Central memory CD4-positive, alpha-beta T cell (primary cell): ENCODE measurements at regions not wholly inside any gene's neighbourhood (a gene's known extent, or its start where the extent isn't known, plus 50 kb on each side); places are given as distances from the start of the nearest gene placed in this dataset.

Experiments
- DNase-seq: peaks from one replicate; pipeline ENCODE4 v3.0.0; 2022

DNA sequence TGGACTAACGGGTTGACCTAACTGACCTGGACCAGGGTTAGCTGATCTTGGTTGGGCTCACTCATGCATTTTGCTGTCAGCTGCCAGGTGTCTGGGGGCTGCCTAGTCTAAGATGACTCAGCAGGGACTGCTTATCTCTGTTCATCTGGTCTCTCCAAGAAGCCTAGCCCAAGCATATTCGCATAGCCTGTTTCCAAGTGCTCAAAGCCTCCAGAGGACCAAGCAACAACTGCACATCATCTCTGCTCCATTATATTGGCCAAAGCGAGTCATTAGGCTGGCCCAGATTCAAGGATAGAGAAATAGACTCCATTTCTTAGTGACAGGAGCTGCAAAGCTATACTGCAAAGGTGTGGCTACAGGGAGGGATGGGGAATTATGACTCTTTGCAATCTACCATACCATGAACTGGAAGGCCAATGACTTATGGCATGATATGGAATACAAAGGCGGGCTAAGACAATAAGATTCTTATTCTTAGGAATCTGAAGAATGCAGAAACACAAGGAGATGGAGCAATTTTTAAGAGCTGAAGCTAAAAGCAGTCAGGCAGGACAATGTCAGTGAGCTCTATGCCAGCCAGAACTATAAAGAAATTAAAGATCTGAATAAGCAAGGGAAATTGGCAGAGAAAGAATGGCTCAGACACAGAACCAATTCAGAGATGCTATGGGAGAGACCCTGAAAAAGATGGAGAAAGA, 194.6 kb upstream of the FSCB start:
- no peak for DNase-seq

DNA sequence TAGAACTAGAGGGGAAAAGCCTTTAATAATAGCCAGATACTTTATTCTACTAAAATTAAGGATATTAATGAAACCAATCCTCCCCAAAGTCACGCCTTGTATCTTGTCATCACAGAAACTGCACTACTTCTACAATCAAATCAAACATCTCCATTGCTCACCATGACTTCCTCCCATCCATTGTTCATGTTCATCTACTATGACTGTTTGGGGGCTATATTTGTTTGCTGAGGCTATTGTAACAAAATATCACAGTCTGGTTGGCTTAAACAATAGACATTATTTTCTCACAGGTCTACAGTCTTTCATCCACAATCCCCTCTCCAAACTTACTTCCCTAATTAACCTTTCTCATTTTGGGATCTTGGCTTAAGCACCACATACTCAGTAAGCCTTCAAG, 193.6 kb upstream of the FSCB start:
- DNase-seq: no peak

- DNase-seq: no peak
Measured at GRCh38 chr14:44700184-44700583, 193.1 kb upstream of the FSCB start.

DNA sequence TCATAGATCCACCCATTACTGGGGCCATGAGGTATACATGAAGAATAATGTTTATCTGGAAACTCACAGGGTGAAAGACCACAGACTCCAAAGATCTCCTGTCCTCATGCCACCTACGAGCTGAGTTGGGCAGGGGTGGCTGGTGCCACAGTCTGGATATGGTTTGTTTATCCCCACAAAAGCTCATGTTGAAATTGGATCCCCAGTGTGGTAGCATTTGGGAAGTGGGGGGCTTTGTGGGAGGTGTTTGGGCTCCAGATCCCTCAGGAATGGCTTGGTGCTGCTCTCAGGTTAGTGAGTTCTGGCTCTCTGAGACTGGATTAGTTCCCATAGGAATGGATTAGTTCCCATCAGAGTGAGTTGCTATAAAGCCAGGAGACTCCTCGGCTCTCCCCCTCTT, 192.3 kb upstream of the FSCB start:
- DNase-seq: no peak

- no peak for DNase-seq
Measured at GRCh38 chr14:44669496-44669895, 162.4 kb upstream of the FSCB start.

- no peak for DNase-seq
Measured at GRCh38 chr14:44663136-44663535, 156.1 kb upstream of the FSCB start.

GRCh38 chr14:44662250-44662891, 155.3 kb upstream of the FSCB start:
- DNase-seq: no peak

GRCh38 chr14:44658389-44658696, 151.3 kb upstream of the FSCB start:
- no peak for DNase-seq

- DNase-seq: no peak
Measured at GRCh38 chr14:44657696-44658388, 150.8 kb upstream of the FSCB start.

DNA sequence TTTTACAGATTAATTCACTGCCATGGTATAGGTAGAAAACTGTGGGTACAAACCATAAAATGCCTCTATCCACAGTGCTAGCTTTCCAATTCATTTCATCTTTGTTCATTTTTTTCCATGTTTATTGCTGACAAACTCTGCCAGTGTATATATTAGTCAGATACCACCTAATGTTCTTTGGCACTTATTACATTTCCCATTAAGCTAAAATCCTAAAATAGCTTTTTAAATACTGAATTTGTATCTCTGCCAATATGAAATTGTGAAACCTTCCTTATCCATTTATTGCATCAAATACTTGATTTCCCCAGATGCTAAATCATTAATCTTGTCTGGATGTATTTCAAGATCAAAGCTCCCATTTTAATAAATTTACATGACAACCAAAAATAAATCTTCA, 150.1 kb upstream of the FSCB start:
- no peak for DNase-seq

DNA sequence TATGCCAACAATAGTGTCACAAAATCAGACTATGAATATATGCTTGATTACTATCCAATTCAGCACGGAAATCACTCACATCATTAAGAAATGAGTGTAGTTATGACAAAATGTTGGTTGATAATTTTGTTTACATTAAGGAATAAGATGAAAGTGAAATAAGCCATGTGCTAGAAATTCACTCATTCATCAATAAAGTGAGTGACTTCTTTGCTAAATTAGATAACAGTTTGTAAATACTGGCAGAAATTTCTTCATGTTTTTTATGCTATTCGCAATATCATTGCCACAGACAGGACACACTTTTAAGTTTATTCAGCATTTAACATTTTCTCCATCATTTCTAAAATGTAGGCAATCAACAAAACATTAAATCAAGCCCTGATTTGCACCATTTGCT, 147.5 kb upstream of the FSCB start:
- no peak for DNase-seq

DNA sequence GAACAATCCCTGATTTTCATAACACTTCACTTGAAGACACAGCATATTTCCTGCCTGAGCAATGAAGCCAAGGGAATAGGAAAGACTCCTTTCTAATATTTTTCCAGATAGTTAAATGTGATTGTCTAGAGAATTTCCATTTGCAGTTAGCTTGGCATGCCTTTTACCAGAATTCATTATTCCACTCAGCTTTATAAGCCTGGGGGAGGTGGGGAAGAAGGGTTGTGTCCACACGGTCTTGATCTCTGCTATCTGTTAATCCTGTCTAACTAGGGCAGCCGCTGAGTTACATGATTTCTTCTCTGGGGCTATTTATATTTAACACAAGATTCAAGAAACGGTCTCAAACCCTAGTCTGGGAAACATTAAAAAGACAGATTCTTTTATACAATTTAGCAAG, 146.6 kb upstream of the FSCB start:
- no peak for DNase-seq

GRCh38 chr14:44652640-44653039, 145.6 kb upstream of the FSCB start:
- no peak for DNase-seq

DNA sequence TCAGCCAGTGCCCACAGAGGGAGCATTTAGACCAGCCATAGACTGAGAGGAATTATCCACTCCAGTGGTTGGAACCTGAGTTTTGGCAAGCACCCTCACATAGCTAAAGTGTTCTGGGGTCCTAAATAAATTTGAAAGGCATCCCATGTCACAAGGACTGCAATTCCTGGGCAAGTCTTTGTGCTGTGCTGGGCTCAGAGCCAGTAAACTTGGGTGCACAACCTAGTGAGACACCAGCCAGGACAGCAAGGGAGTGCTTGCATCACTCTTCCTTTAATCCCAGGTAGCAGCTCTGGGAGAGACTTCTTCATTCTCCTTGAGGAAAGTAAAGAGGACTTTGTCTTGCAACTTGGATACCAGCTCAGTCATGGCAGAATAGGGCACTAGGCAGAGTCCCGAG, 142.0 kb upstream of the FSCB start:
- DNase-seq: no peak

DNA sequence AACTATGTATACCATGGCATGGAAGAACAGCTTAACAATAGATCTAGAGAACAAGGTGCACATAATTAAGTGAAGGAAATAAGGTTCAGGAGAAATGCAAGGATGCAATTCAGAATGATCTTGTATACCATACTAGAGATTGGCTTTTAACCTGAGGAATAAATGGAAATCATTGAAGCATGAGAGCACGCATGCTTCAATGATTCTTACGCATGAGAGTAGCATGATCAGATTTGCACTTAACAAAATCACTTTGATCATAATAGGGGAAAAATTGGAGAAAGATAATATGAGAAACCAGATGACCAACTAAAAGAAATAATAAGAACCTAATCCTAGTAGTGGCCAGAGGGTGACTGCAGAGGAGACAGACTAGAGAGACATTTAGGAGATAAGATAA, 133.3 kb upstream of the FSCB start:
- DNase-seq: no peak

DNA sequence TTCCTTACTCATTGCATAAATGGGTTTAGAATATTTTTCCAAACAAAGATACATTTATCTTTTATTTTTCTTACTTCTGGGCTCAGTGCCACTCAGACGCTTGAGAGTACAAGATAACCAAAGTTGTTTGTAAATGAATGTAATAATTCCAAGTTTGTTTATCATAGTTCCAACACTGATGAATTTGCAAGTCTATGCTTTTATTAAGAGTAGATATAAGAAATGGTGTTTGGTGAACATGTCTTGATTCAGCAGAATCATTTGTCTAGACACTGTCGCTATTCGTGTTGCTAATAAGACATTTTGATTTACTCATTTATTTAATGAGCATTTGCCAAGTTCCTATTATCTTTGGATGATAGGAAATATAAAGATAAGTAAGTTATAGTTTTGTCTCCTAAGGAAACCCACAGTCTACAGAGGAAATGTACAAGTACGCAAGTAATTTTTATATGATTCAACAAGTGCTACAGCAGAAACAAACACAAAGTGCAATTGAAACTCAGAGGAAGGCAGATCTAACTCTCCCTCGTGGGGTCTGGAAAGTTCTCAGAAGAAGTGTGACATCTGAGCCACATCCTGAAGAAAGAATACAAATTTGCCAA, 132.8 kb upstream of the FSCB start:
- no peak for DNase-seq

DNA sequence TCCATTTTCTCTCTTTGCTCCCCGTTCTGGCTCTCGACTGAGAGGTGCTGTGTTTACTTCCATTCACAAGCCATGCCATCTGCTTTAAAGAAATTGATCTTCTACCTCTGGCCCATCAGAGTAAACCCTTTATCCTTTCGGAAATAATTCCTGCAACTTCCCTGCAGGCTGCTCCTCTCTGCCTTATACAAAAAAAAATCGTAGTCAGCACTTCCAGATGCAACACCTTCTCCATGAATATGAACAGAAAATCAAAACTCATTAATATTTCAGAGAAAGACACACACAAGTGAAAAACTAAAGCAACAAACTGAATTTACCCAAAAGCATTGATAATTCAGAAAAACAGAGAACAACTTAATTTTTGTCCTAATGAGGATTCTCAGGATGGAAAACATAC, 127.6 kb upstream of the FSCB start:
- DNase-seq: no peak

GRCh38 chr14:44626423-44626822, 119.3 kb upstream of the FSCB start:
- no peak for DNase-seq

DNA sequence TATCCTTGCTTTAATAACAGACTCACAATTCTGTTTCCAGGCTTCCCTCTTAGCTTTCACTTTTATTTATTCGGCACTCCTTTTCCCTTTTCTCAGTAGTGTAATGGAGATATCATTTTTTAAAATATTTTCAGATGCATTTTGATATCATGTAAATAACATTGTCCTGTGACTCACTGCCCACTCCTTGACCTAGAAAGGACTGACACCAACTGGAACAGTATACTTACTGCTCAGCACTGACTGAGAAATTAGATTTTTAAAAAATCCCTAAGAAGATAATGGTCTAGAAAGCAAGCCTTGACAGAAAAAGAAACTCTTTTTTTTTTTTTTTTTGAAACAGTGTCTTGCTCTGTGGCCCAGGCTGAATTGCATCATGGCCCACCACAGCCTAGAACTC, 118.0 kb upstream of the FSCB start:
- DNase-seq: no peak

GRCh38 chr14:44620121-44621019, 113.3 kb upstream of the FSCB start:
- no peak for DNase-seq

GRCh38 chr14:44616204-44616603, 109.1 kb upstream of the FSCB start:
- no peak for DNase-seq

DNA sequence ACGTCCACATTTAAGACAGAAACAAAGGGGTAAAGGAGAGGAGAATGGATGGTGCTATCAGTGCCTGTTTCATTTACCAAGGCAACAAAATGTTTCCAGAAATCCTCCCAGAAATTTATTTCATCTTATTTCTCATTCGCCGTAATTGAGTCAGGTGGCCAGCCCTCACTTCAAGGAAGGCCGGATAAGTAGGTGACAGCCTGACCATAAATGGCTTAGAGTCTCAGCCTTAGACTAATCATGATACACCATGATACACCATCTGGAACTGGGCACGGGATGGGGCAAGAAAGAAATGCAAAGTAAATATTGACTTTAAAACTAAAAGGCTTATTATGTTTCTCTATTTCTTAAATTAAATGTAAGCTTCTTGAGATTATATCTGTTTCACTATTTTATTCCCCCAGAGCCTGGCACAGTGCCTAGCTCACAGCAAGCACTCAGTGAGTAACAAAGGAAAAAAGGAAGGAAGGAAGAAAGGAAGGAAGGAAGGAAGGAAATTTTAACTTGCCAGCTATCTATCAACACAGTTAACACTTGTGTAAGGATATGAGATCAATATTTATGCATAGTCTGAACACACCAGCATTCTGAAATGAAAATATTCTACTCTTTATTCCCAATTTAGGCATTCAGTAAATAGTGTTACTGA, 106.1 kb upstream of the FSCB start:
- DNase-seq: no peak

GRCh38 chr14:44612002-44612401, 104.9 kb upstream of the FSCB start:
- no peak for DNase-seq
